H54 (cell line): ENCODE measurements at regions not wholly inside any gene's neighbourhood (a gene's known extent, or its start where the extent isn't known, plus 50 kb on each side); places are given as distances from the start of the nearest gene placed in this dataset.

Source experiments
- DNase-seq: peaks from one replicate; pipeline ENCODE4 v3.0.0; 2011; ENCODE audit warnings: low spot score, mixed read lengths; ENCODE audit not compliant: insufficient read length
- FAIRE-seq: peaks from 3 replicates; lab custom pipeline; 2011; peaks lifted over from hg19 to GRCh38; lab: Jason Lieb, UNC
- POLR2A ChIP-seq: IDR thresholded peaks from 2 replicates; pipeline ENCODE4 v1.6.1; 2011; ENCODE audit warnings: low read depth, mild to moderate bottlenecking, low read length

DNA sequence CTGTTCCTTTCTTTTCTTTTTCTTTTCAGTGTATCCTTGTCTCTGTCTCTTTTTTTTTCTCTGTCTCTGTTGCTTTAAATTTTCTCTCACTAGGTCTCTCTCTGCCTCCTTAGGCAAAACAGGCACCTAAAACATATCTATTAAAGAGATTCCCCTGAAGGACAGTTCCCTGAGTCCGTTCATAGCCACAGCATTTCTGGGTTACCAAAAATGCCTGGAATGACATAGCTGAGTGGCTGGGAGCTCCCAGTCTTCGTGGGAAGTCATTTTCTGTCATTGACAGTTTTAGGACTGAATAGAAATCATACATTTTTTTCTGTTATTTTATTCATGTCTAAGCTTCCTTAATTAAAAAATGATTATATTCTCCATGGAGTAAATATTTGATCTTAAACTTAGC lies 323.8 kb upstream of the AZI2 start:
- DNase-seq (no peak), FAIRE-seq (no peak)
- TF ChIP-seq POLR2A: no peak

GRCh38 chr3:28673446-28673845 lies 324.8 kb upstream of the AZI2 start:
- DNase-seq (no peak), FAIRE-seq (no peak)
- no peak for TF ChIP-seq POLR2A

GRCh38 chr3:28674212-28674611 lies 325.6 kb upstream of the AZI2 start:
- FAIRE-seq (no peak), DNase-seq (no peak)
- TF ChIP-seq POLR2A: no peak

GRCh38 chr3:28677581-28677980 lies 329.0 kb upstream of the AZI2 start:
- FAIRE-seq (no peak), DNase-seq (no peak)
- no peak for TF ChIP-seq POLR2A

DNA sequence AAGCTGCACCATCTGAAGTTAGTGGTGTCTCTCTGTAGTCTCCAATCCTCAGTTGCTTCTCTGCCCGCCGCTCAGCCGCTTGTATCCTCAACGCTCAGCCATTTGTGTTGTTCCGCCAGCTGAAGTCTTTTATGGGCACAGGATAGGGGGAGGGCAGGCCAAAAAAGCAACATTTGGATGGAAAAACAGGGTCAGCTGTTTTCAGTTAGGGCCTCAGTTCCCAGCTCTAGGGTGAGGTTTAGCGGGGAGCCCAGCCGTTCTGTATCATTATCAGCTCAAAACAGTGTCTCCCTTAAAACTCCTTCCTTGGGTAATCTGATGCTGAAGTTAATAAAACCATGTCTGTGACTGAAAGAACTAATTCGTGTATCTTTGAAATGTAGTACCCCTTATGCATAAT lies 329.5 kb upstream of the AZI2 start:
- no peak for FAIRE-seq
- no peak for TF ChIP-seq POLR2A
- no peak for DNase-seq

DNA sequence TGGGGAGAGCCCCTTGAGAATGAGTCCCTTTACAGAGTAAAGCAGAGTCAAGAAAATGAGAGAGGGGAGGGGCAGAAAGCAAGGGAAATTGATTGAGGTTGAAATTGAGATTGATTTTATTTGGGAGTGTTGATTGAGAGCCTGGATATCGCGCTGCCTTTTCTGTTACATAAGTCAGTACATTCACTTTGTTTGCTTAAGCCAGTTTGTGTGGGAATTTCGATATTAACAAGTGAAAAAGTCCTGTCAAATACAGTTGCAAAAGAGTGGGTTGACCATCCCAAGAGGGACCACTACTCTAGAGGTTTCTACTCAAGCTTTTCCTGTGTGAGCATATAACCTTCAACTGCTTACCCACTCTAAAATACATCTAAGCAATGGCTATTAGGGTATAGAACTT lies 331.4 kb upstream of the AZI2 start:
- TF ChIP-seq POLR2A: no peak
- no peak for FAIRE-seq
- no peak for DNase-seq

GRCh38 chr3:28682121-28682520 lies 333.5 kb upstream of the AZI2 start:
- DNase-seq (no peak), FAIRE-seq (no peak)

GRCh38 chr3:28690176-28690575 lies 341.6 kb upstream of the AZI2 start:
- TF ChIP-seq POLR2A: no peak
- DNase-seq: no peak
- FAIRE-seq: no peak

More at GRCh38 chr3:28682121-28682520, 333.5 kb upstream of the AZI2 start:
- TF ChIP-seq POLR2A: no peak

DNA sequence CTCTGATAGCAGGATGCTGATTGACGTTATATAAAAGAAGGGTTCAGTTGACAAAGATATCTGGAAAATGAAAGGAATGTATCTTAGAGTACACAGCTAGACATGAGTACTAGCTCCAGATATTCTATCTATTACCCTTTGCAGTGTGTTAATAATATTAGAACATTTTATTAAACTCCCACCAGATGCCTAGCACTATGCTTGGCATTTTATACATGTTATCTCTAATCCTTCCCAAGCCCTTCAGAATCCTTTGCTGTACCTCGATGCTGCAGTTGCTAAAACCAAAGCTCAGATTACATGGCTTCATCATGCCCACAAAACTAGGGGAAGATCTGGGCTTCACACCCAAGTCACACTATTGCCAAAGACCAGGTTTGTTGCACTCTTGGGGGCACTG lies 350.1 kb upstream of the AZI2 start:
- no peak for FAIRE-seq
- no peak for TF ChIP-seq POLR2A
- DNase-seq: no peak

GRCh38 chr3:28699283-28699682 lies 350.7 kb upstream of the AZI2 start:
- no peak for FAIRE-seq
- no peak for DNase-seq
- no peak for TF ChIP-seq POLR2A

GRCh38 chr3:28700728-28701127 lies 352.1 kb upstream of the AZI2 start:
- FAIRE-seq (no peak), DNase-seq (no peak)
- TF ChIP-seq POLR2A: no peak

- FAIRE-seq (no peak), DNase-seq (no peak)
- no peak for TF ChIP-seq POLR2A
Measured at GRCh38 chr3:28703843-28704242, 355.2 kb upstream of the AZI2 start.

GRCh38 chr3:28711293-28711692 lies 362.7 kb upstream of the AZI2 start:
- no peak for FAIRE-seq
- DNase-seq: no peak
- TF ChIP-seq POLR2A: no peak

- no peak for FAIRE-seq
- no peak for TF ChIP-seq POLR2A
- DNase-seq: no peak
Measured at GRCh38 chr3:28716939-28717338, 368.3 kb upstream of the AZI2 start.

DNA sequence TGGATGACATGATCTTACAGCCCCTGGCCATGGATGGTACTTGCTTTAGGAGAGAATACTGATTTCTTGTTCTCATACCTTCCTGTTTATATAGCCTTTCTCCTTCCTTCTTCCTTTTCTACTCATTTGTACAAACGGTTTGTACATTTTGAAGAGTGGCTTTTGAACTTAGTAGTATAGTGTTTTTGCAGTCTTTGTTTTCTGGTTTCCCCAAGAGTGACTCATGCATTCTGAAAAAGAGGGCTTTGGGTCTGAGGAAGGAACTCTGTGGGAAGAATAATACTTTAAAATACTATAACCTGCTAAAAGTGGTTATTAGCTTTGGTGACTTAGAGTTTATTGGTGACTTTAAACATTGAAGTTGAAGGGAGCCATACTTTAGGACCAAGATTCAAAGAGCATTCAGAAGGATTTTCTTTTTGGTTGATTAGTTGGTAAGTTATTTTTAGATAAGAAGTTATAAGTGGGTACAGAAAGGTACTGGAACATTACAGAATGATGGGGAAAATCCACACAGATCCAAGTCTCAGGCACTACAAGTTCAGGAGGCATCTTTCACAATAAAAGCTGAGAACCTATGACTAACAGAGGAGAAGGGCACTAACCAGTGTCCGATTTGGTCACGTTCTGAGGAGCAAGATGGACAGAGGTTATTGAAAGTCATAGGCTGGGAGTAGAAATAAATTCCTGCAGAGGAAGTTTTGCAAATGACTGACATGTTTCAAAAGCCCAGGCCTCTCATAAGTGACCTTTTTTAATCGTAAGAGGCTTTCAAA lies 369.6 kb upstream of the AZI2 start:
- FAIRE-seq (no peak), DNase-seq (no peak)
- no peak for TF ChIP-seq POLR2A
